ENCODE measurements at regions not wholly inside any gene's neighbourhood (a gene's known extent, or its start where the extent isn't known, plus 50 kb on each side); places are given as distances from the start of the nearest gene placed in this dataset.

DNA sequence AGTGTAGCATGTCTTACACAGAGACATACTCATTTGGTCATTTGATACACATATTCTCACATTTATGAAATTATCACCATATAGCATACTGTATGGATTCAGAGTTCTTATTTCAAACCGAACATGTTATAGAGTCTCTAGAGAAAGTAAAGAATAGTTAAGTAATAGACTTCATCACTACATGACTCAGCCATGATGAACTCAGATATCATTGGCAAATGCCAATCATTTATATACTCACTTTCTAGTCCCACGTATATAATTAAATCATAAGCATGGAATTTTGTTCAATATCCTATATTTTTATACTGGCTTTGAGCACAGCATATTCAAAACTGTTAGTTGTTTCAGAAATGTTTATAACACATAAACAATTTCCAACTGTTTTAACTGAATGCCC lies 749.9 kb downstream of the HACE1 start:
- no peak for DNase-seq (ENCODE audit: low read depth in 1 of 2, low spot score in 2 of 2)
- no peaks in the 10 kb centered on the region for H3K36me3 ChIP-seq
- no peak overlapping the region for H3K4me3 ChIP-seq
- no peaks in the 10 kb centered on the region for H3K4me1 ChIP-seq (replicated peaks)
- no peak overlapping the region for H3K27ac ChIP-seq
- H3K9me3 ChIP-seq (replicated peaks) = no peaks in the 10 kb centered on the region
- H3K27me3 ChIP-seq (replicated peaks) = no peaks in the 10 kb centered on the region

DNA sequence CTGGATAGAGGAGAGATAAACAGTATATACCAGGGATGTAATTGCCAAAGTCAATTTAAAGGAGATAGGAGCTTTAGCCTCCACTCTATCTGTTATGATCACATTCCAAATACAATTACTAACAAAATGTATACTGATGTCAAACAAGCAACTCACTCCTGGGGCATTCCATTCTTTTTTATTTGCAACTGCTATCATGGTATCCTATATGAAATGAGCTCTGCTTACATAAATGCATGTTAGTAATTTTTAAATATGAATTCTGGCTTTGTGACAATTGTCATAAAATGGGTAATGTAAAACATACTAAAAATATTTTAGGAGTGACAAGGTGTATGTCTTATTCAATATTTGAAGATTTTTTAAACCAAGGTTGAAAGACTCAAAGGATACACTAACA lies 751.1 kb downstream of the HACE1 start:
- no peaks in the 10 kb centered on the region for H3K9me3 ChIP-seq (replicated peaks)
- H3K4me3 ChIP-seq = no peak overlapping the region
- H3K27me3 ChIP-seq (replicated peaks) = no peaks in the 10 kb centered on the region
- DNase-seq (ENCODE audit: low read depth in 1 of 2, low spot score in 2 of 2) = no peak
- H3K36me3 ChIP-seq = no peaks in the 10 kb centered on the region
- H3K27ac ChIP-seq = no peak overlapping the region
- no peaks in the 10 kb centered on the region for H3K4me1 ChIP-seq (replicated peaks)

DNA sequence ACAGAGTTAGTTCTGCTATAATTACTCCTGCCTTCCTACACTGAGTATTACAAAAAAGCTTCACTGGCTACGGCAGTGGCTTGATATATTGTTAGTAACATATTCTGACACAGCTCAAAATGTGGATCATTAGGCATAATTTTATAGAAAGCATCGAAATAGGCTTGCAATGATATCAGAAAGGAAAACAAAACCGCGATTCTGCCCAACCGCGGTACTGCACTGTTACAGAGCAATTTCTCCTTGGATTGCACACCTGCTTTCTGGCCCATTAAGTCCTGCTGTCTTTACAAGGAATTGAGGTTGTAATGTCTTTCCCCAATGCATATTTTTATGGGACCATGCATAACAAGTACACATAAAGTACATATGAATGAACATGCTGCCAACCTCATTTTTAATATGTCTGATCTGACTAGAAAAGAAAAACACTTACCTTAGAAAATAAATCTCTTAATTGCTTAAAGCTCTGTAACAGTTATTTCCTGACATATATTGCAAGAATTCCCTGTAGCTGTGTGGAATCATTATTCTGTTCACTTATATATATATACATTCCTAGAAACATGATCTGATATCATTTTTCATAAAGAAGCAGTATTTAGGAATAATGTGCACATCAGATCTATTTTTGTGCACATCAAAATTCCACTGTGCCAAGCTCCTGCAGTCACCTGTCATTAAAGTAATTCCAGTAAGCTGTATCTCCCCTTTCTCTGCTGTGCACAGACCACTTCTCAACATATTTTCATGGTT lies 763.9 kb downstream of the HACE1 start:
- H3K36me3 ChIP-seq = no peaks in the 10 kb centered on the region
- no peak overlapping the region for H3K27ac ChIP-seq
- no peak overlapping the region for H3K4me3 ChIP-seq
- H3K27me3 ChIP-seq (replicated peaks) = no peaks in the 10 kb centered on the region
- no peak for DNase-seq (ENCODE audit: low read depth in 1 of 2, low spot score in 2 of 2)
- no peaks in the 10 kb centered on the region for H3K4me1 ChIP-seq (replicated peaks)
- no peaks in the 10 kb centered on the region for H3K9me3 ChIP-seq (replicated peaks)

DNA sequence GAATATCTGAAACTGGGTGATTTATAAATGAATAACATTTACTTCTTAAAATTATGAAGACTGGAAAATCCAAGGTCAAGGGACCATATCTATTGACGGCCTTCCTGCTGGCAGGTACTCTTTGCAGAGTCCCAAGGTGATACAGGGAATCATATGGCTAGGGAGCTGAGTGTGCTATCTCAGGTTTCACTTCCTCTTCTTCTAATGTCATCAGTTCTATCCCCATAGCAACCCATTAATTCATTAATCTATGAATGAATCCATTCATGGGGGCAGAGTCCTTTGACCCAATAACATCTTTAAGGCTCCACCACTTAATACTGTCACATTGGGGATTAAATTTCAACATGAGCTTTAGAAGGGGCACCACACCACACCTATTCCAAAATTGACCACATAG lies 772.0 kb downstream of the HACE1 start:
- Histone ChIP-seq H3K27ac (no peak overlapping the region), H3K27me3 (replicated peaks) (no peaks in the 10 kb centered on the region), H3K36me3 (no peaks in the 10 kb centered on the region), H3K4me1 (replicated peaks) (no peaks in the 10 kb centered on the region), H3K4me3 (no peak overlapping the region), H3K9me3 (replicated peaks) (peaks cover 3% of the 10 kb centered on the region; the same call in 1 of the 2 replicates)
- no peak for DNase-seq (ENCODE audit: low read depth in 1 of 2, low spot score in 2 of 2)

DNA sequence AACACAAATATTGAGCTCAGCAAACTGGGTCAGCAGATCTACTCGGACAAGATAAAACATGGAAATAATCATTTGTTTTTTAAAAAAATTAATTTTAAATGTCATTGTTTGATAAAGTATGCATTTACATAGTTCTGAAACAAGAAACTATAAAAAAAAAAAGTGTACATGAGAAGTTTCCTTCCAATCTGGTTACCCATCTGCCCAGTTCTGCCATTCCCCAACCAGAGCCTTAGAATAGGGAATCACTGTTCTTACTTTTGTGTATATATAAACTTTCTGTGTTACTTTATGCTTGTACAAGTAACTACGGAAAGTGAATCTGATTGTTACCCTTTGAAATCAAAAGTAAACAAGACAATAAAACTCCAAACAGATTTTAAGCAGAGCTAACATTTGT lies 791.4 kb downstream of the HACE1 start:
- Histone ChIP-seq H3K27ac (no peak overlapping the region), H3K4me3 (no peak overlapping the region), H3K36me3 (no peaks in the 10 kb centered on the region), H3K4me1 (replicated peaks) (no peaks in the 10 kb centered on the region), H3K27me3 (replicated peaks) (no peaks in the 10 kb centered on the region), H3K9me3 (replicated peaks) (no peaks in the 10 kb centered on the region)
- DNase-seq (ENCODE audit: low read depth in 1 of 2, low spot score in 2 of 2) = no peak

DNA sequence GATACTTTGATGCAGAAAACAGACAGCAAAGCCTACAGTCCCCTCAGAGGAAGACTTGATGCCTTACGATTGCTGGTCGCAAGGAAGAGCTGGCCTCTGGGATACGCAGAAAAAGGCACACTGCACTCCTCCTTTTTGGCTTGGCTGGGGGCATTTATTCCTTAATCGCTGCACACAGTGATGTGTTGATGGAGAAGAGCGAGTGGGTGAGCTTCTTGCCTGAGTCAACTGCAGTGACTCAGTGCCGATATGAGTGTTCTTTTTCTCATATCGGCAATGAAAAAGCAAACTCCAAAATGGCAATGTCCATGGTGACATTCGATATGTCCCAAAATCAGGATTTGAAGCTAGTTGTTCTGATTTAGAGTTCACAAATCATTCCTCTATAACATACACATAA lies 794.8 kb downstream of the HACE1 start:
- Histone ChIP-seq H3K36me3 (no peaks in the 10 kb centered on the region), H3K9me3 (replicated peaks) (no peaks in the 10 kb centered on the region)

DNA sequence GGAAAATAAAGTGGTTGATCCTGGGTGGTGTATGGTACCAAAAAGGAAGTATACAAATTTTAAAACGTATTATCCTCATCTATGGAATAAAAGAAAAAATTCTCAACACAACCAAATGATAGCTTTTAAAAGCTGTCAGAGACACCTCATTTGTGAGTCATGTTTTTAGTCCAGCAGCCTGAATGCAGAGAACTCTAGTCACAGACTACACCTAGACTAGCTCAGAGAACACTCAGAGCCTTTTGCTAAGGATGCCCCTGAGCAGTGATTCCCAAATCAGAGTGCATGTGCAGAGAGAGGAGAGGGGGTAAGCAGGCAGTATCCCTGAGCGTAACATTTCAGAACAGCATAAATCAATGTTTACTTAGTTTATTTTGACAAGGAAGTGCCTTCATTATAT lies 809.3 kb downstream of the HACE1 start:
- Histone ChIP-seq H3K4me3 (no peak overlapping the region), H3K27ac (no peak overlapping the region), H3K27me3 (replicated peaks) (no peaks in the 10 kb centered on the region), H3K4me1 (replicated peaks) (no peaks in the 10 kb centered on the region), H3K9me3 (replicated peaks) (no peaks in the 10 kb centered on the region; the same call in 1 of the 2 replicates), H3K36me3 (no peaks in the 10 kb centered on the region)
- no peak for DNase-seq (ENCODE audit: low read depth in 1 of 2, low spot score in 2 of 2)

More for the DNA sequence above, 794.8 kb downstream of the HACE1 start:
- H3K4me3 ChIP-seq = no peak overlapping the region
- no peak for DNase-seq (ENCODE audit: low read depth in 1 of 2, low spot score in 2 of 2)
- no peak overlapping the region for H3K27ac ChIP-seq
- H3K4me1 ChIP-seq (replicated peaks) = no peaks in the 10 kb centered on the region
- no peaks in the 10 kb centered on the region for H3K27me3 ChIP-seq (replicated peaks)

DNA sequence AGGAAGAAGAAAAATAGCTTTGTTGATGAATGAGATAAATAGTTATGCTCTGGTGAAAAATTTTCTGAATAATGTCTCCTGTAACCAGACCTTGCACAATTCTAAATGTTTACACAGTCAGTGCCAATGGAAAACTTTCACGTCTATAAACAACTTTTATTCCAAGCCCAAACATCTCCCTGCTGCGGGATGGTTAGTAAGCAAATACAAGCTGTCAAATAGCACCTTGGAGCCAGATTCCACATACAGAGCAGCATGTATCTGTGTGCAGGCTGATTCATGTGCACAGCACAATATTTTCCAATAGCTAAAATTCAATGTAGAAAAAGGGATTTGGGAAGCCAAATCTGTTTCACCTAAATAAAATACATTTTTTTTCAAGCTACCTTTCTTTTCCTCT lies 813.3 kb downstream of the HACE1 start:
- no peak overlapping the region for H3K27ac ChIP-seq
- H3K4me1 ChIP-seq (replicated peaks) = no peaks in the 10 kb centered on the region
- H3K27me3 ChIP-seq (replicated peaks) = no peaks in the 10 kb centered on the region
- no peak overlapping the region for H3K4me3 ChIP-seq
- peaks cover 5% of the 10 kb centered on the region; the same call in 1 of the 2 replicates for H3K9me3 ChIP-seq (replicated peaks)
- no peak for DNase-seq (ENCODE audit: low read depth in 1 of 2, low spot score in 2 of 2)
- H3K36me3 ChIP-seq = no peaks in the 10 kb centered on the region

DNA sequence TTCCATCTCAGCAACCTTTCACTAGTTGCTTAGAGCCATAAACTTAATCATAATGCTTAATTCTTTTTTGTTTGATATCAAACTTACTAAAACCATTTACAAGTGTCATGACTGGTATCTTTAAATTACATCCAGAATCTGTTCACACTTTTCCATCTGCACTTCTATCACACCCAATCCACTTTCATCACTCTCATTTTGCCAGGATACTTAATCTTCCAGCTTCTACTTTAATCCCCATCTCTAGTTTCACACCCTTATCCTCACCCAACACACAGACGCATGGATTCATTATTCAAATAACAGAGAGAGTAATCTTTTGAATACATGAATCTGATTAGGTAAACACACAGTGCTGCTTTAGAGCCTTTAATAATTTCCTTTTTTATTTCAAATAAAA lies 828.4 kb downstream of the HACE1 start:
- H3K27me3 ChIP-seq (replicated peaks) = no peaks in the 10 kb centered on the region
- DNase-seq (ENCODE audit: low read depth in 1 of 2, low spot score in 2 of 2) = no peak
- no peaks in the 10 kb centered on the region for H3K4me1 ChIP-seq (replicated peaks)
- no peak overlapping the region for H3K4me3 ChIP-seq
- H3K9me3 ChIP-seq (replicated peaks) = no peaks in the 10 kb centered on the region; the same call in 1 of the 2 replicates
- no peaks in the 10 kb centered on the region for H3K36me3 ChIP-seq
- H3K27ac ChIP-seq = no peak overlapping the region

DNA sequence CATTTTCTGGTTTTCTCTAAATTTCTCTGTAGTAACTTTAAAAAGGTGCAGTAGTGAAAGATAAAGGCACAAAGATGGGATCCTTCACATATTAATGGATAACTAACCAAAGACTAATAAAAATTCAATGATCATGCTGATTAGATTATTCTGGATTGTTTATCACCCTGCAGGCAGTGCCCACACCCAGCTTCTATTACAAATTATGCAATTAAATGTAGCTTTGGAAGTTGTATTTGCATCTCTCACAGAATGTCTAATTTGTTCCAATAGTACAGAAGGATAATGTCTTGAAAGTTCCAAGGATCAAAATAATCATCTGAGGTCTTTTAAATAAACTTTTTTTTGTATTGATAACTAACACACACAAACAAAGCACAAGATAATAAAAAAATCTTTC lies 837.6 kb downstream of the HACE1 start:
- Histone ChIP-seq H3K4me3 (no peak overlapping the region), H3K27me3 (replicated peaks) (no peaks in the 10 kb centered on the region), H3K27ac (no peak overlapping the region), H3K9me3 (replicated peaks) (no peaks in the 10 kb centered on the region), H3K4me1 (replicated peaks) (no peaks in the 10 kb centered on the region), H3K36me3 (no peaks in the 10 kb centered on the region)
- DNase-seq (ENCODE audit: low read depth in 1 of 2, low spot score in 2 of 2) = no peak

DNA sequence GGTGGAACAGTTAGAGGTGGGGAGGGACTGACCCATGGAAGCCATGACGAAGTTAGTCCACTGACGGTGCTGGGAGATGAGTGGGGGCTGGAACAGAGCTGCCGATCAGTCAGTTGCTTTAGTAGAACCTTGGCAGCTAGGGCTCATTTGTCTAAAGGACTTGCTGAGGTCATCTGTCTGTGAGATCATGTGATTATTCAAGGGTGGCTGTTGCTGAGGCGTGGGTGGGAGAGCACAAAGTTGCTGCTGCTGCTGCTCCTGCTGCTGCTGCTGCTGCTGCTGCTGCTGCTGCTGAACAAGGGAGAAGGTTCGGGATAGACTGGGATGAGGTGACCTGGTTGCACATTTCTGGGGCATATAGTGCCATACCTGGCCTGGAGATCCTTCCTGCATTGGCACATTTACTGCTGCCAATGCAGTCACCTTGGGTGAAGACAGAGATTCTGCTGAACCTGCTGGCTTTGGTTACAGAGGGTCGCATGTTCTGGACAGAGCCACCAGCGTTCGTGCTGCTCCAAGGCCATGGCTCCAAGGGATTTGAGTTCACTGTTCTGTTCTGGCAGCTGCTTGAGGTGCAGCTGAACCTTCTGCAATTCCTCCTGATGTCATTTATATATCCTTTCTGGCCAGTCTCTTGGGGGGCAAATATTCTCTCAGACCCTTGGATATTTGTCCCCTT lies 840.5 kb downstream of the HACE1 start:
- Histone ChIP-seq H3K36me3 (no peaks in the 10 kb centered on the region), H3K27me3 (replicated peaks) (no peaks in the 10 kb centered on the region), H3K4me3 (no peak overlapping the region), H3K4me1 (replicated peaks) (no peaks in the 10 kb centered on the region), H3K27ac (no peak overlapping the region), H3K9me3 (replicated peaks) (no peaks in the 10 kb centered on the region)
- DNase-seq (ENCODE audit: low read depth in 1 of 2, low spot score in 2 of 2) = no peak

DNA sequence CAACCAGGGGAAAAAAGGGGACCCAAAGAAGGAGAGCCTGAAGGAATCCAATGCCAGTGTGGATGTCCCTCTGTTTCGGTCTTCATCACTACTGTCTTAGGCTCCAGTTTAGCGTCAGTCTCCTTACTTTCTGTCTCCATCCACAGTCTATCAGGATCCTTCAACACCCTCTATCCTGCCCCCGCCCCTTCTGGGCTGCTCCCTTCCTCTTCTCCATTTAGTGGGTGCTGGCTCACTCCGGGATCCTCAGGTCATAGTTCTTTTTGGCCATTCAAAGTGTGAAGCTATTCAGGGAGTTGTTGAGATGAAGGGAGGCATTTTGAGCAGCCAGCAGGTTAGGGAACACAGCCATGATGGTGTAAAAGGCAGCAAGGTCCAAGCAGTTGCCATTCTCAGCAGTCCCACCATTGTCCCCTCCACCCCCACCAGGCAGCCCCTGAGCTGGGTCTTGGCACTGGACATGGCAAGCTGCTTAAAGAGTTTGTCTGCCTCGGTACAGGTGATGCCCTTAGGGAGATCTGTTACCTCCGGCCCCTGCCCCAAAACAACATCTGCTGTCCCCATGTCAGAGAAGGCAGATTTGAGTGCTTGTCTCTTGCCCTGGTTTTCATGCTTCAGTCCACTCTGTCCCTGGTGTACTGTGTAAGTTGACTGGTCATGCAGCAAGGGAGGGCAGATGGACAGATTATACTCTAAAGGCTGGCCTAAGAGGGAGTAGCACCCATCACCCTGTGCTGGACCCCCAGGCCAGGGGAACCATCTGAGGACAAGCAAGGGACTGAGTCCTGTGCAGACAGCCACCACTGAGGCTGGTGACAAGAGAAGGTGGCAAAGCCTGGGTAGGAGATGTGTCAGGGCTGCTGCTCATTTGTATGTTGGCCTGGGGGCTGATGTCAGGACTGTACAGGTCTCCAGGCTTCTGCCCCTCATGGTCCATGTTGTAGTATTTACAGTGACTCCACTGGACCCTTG lies 842.0 kb downstream of the HACE1 start:
- Histone ChIP-seq H3K27ac (no peak overlapping the region), H3K27me3 (replicated peaks) (no peaks in the 10 kb centered on the region)

DNA sequence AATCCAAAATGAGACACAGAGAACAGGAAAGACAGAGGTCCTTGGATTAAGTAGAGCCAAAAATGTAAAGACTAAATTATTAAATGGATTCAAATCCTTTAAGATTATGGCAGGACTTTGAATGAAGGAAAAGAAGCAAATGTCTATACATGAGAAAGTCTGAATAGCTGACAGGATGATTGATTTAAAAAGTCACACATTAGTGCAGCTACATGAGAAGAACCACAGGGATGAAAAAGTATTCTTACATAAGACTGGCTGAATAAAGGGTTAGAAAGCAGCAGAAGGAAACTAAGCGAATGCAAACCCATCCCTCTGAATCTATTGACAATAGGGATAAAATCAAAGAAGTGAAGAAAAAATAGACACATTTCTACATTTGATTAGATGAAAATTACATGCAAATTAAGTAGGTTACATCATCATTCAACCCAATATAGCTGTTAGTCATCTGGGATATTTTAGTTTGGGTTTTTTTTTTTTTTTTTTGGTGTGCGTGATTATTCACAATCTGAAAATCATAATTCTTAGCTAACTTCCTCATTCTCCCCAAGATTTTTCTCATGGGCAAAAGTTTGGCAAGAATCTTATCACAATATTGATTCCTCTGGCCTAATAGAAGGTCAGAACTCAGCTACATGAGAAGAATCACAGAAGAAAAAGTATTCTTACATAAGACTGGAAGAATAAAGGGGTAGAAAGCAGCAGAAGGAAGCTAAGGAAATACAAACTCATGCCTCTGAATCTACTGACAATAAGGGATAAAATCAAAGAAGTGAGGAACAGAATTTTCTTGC lies 845.4 kb downstream of the HACE1 start:
- Histone ChIP-seq H3K4me3 (no peak overlapping the region), H3K9me3 (replicated peaks) (no peaks in the 10 kb centered on the region), H3K27ac (no peak overlapping the region), H3K36me3 (no peaks in the 10 kb centered on the region), H3K27me3 (replicated peaks) (no peaks in the 10 kb centered on the region), H3K4me1 (replicated peaks) (no peaks in the 10 kb centered on the region)
- no peak for DNase-seq (ENCODE audit: low read depth in 1 of 2, low spot score in 2 of 2)

More for the DNA sequence above, 842.0 kb downstream of the HACE1 start:
- no peaks in the 10 kb centered on the region for H3K4me1 ChIP-seq (replicated peaks)
- H3K4me3 ChIP-seq = no peak overlapping the region
- H3K36me3 ChIP-seq = no peaks in the 10 kb centered on the region
- no peak for DNase-seq (ENCODE audit: low read depth in 1 of 2, low spot score in 2 of 2)
- H3K9me3 ChIP-seq (replicated peaks) = no peaks in the 10 kb centered on the region

Measured in SJSA1 (cell line).